H9 (cell line): ENCODE measurements at regions not wholly inside any gene's neighbourhood (a gene's known extent, or its start where the extent isn't known, plus 50 kb on each side); places are given as distances from the start of the nearest gene placed in this dataset.

Experiments
- DNase-seq: peaks from one replicate; pipeline ENCODE4 v3.0.0-alpha.2; 2017
- H2AFZ ChIP-seq: one replicate; pipeline ENCODE4 v1.6.1; 2013; ENCODE audit warnings: mild to moderate bottlenecking, low read length, control low read depth, moderate library complexity
- H2AK5ac ChIP-seq: 2 replicates; pipeline ENCODE4 v1.6.1; 2013; ENCODE audit warnings: low read length, control low read depth, mixed read lengths; ENCODE audit not compliant: insufficient read length
- H2BK120ac ChIP-seq: one replicate; pipeline ENCODE4 v1.6.1; 2013; ENCODE audit warnings: low read depth, mild to moderate bottlenecking, low read length, control low read depth, inconsistent platforms; ENCODE audit not compliant: poor library complexity, severe bottlenecking
- H2BK12ac ChIP-seq: 2 replicates; pipeline ENCODE4 v1.6.1; 2013; ENCODE audit warnings: low read length, control low read depth, mixed read lengths, low read depth; ENCODE audit not compliant: insufficient read length
- H2BK15ac ChIP-seq: 2 replicates; pipeline ENCODE4 v1.6.1; 2013; ENCODE audit warnings: low read depth, low read length, control low read depth
- H2BK20ac ChIP-seq: one replicate; pipeline ENCODE4 v1.6.1; 2013; ENCODE audit warnings: low read depth, mild to moderate bottlenecking, low read length, control low read depth, inconsistent platforms; ENCODE audit not compliant: poor library complexity, severe bottlenecking
- H2BK5ac ChIP-seq: 2 replicates; pipeline ENCODE4 v1.6.1; 2013; ENCODE audit warnings: low read length, control low read depth, mixed read lengths; ENCODE audit not compliant: insufficient read length
- H3K14ac ChIP-seq: 2 replicates; pipeline ENCODE4 v1.6.1; 2013; ENCODE audit warnings: low read length, control low read depth; ENCODE audit not compliant: insufficient read depth
- H3K18ac ChIP-seq: 2 replicates; pipeline ENCODE4 v1.6.1; 2013; ENCODE audit warnings: low read depth, mild to moderate bottlenecking, mixed read lengths, low read length, control low read depth; ENCODE audit not compliant: insufficient read length
- H3K23ac ChIP-seq: 2 replicates; pipeline ENCODE4 v1.6.1; 2013; ENCODE audit warnings: low read length, control low read depth, mixed read lengths, low read depth; ENCODE audit not compliant: insufficient read length
- H3K23me2 ChIP-seq: 2 replicates; pipeline ENCODE4 v1.6.1; 2013; ENCODE audit warnings: low read depth, mild to moderate bottlenecking, mixed read lengths, low read length, control low read depth; ENCODE audit not compliant: insufficient read length, poor library complexity, severe bottlenecking
- H3K27ac ChIP-seq: 2 replicates; pipeline ENCODE4 v1.5.1; 2013; ENCODE audit warnings: low read length, control low read depth, mixed read lengths, low read depth; ENCODE audit not compliant: insufficient read length
- H3K27me3 ChIP-seq: 2 replicates; pipeline ENCODE4 v1.6.1; 2013; ENCODE audit warnings: low read length, control low read depth, inconsistent platforms; ENCODE audit not compliant: insufficient read depth
- H3K4ac ChIP-seq: 2 replicates; pipeline ENCODE4 v1.6.1; 2013; ENCODE audit warnings: low read depth, mild to moderate bottlenecking, control low read depth, inconsistent platforms, low read length, moderate library complexity
- H3K4me1 ChIP-seq: 2 replicates; pipeline ENCODE4 v1.6.1; 2013; ENCODE audit warnings: low read length, control low read depth, inconsistent platforms; ENCODE audit not compliant: insufficient read depth
- H3K4me2 ChIP-seq: 2 replicates; pipeline ENCODE4 v1.6.1; 2013; ENCODE audit warnings: low read length, control low read depth, mixed read lengths; ENCODE audit not compliant: insufficient read length, insufficient read depth
- H3K56ac ChIP-seq: 2 replicates; pipeline ENCODE4 v1.6.1; 2013; ENCODE audit warnings: low read depth, mild to moderate bottlenecking, mixed read lengths, low read length, control low read depth; ENCODE audit not compliant: insufficient read length
- H3K79me1 ChIP-seq: 2 replicates; pipeline ENCODE4 v1.6.1; 2013; ENCODE audit warnings: low read depth, mild to moderate bottlenecking, moderate library complexity, low read length, control low read depth, inconsistent platforms; ENCODE audit not compliant: insufficient read depth, poor library complexity, severe bottlenecking
- H3K79me2 ChIP-seq: 2 replicates; pipeline ENCODE4 v1.6.1; 2013; ENCODE audit warnings: low read length, control low read depth, inconsistent platforms; ENCODE audit not compliant: insufficient read depth
- H3K9ac ChIP-seq: 2 replicates; pipeline ENCODE4 v1.6.1; 2013; ENCODE audit warnings: low read length, control low read depth, mixed read lengths; ENCODE audit not compliant: insufficient read length; ENCODE audit errors: extremely low read depth
- H3K9me3 ChIP-seq: one replicate; pipeline ENCODE4 v1.6.1; 2013; ENCODE audit warnings: low read depth, low read length, inconsistent platforms; ENCODE audit not compliant: control insufficient read depth
- H3T11ph ChIP-seq: one replicate; pipeline ENCODE4 v1.6.1; 2013; ENCODE audit warnings: mild to moderate bottlenecking, low read length, control low read depth, inconsistent platforms
- H4K20me1 ChIP-seq: one replicate; pipeline ENCODE4 v1.6.1; 2013; ENCODE audit not compliant: control insufficient read depth, insufficient read length, insufficient read depth
- H4K5ac ChIP-seq: 2 replicates; pipeline ENCODE4 v1.6.1; 2013; ENCODE audit warnings: low read depth, mild to moderate bottlenecking, mixed read lengths, low read length, control low read depth; ENCODE audit not compliant: insufficient read length
- H4K8ac ChIP-seq: replicated peaks from 2 replicates; pipeline ENCODE4 v1.6.1; 2013; ENCODE audit warnings: low read length, control low read depth, mixed read lengths, low read depth; ENCODE audit not compliant: insufficient read length
- H4K91ac ChIP-seq: 2 replicates; pipeline ENCODE4 v1.6.1; 2013; ENCODE audit warnings: low read depth, mild to moderate bottlenecking, moderate library complexity, mixed read lengths, low read length, control low read depth; ENCODE audit not compliant: insufficient read length
- H3K27ac Mint-ChIP-seq, 3 experiments: 2 replicates in 2 of 3; 3 replicates in 1 of 3; pipeline ENCODE4 v1.8.0; 2020 to 2021; ENCODE audit warnings: mixed read lengths in 3 of 3, mild to moderate bottlenecking in 1 of 3, moderate library complexity in 1 of 3
- H3K27me3 Mint-ChIP-seq: 2 replicates; pipeline ENCODE4 v1.8.0; 2021; ENCODE audit warnings: low read depth, mild to moderate bottlenecking, moderate library complexity, mixed read lengths
- H3K36me3 Mint-ChIP-seq, 3 experiments: 2 replicates in 2 of 3; 3 replicates in 1 of 3; pipeline ENCODE4 v1.8.0; 2020 to 2021; ENCODE audit warnings: low read depth in 3 of 3, mixed read lengths in 3 of 3; ENCODE audit not compliant: insufficient read depth in 1 of 3
- H3K4me1 Mint-ChIP-seq, 2 experiments: 2 replicates each; pipeline ENCODE4 v1.8.0; 2020; ENCODE audit warnings: mixed read lengths in 2 of 2
- H3K4me3 Mint-ChIP-seq, 2 experiments: 2 replicates in 1 of 2; 3 replicates in 1 of 2; pipeline ENCODE4 v1.8.0; 2020 to 2021; ENCODE audit warnings: mild to moderate bottlenecking in 2 of 2, mixed read lengths in 2 of 2, moderate library complexity in 1 of 2
- H3K9me3 Mint-ChIP-seq, 2 experiments: 2 replicates in 1 of 2; 3 replicates in 1 of 2; pipeline ENCODE4 v1.8.0; 2020; ENCODE audit warnings: mild to moderate bottlenecking in 2 of 2, mixed read lengths in 2 of 2, moderate library complexity in 1 of 2
- WGBS: extraction: QIAGEN DNeasy Blood & Tissue Kit; methylation state at CpG from one replicate; pipeline ENCODE4 v1.1.7; 2013; ENCODE audit warnings: missing lambda C conversion rate, low lambda C conversion rate, mixed read lengths; ENCODE audit not compliant: insufficient read length; ENCODE audit errors: extremely low coverage; 5-methylcytosine and 5-hydroxymethylcytosine counted together
- TF ChIP-seq, protein P1 (sequence below): fragments of 200-600 bp; sonication (generic); conservative IDR thresholded peaks from 3 replicates; pipeline ENCODE4 v1.8.0; 2021; ENCODE audit warnings: antibody characterized with exemption, mild to moderate bottlenecking

GRCh38 chr15:94780166-94780565, 548.8 kb downstream of the MCTP2 start:
- TF ChIP-seq, protein P1, sequence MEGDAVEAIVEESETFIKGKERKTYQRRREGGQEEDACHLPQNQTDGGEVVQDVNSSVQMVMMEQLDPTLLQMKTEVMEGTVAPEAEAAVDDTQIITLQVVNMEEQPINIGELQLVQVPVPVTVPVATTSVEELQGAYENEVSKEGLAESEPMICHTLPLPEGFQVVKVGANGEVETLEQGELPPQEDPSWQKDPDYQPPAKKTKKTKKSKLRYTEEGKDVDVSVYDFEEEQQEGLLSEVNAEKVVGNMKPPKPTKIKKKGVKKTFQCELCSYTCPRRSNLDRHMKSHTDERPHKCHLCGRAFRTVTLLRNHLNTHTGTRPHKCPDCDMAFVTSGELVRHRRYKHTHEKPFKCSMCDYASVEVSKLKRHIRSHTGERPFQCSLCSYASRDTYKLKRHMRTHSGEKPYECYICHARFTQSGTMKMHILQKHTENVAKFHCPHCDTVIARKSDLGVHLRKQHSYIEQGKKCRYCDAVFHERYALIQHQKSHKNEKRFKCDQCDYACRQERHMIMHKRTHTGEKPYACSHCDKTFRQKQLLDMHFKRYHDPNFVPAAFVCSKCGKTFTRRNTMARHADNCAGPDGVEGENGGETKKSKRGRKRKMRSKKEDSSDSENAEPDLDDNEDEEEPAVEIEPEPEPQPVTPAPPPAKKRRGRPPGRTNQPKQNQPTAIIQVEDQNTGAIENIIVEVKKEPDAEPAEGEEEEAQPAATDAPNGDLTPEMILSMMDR, result no peak
- no peak overlapping the region for H3K4me2 ChIP-seq
- no peaks in the 10 kb centered on the region for H3K4me1 ChIP-seq
- no peaks in the 10 kb centered on the region for H4K20me1 ChIP-seq
- H3K23me2 ChIP-seq, result no peaks in the 10 kb centered on the region
- H3K14ac ChIP-seq, result no peak overlapping the region
- Mint-ChIP-seq H3K4me1 (peaks cover 4 to 5% of the 10 kb centered on the region in 2 experiments; a peak in 3 of 4 replicates), H3K27me3 (no peaks in the 10 kb centered on the region), H3K27ac (no peak overlapping the region), H3K36me3 (0 out of 7 replicates have a peak, but pooled peaks cover 0 to 4% (median 0%) of the 10 kb centered on the region in 3 experiments), H3K4me3 (no peak overlapping the region), H3K9me3 (no peaks in the 10 kb centered on the region)
- no peak overlapping the region for H2AK5ac ChIP-seq
- H3K9me3 ChIP-seq, result no peaks in the 10 kb centered on the region
- H3K27ac ChIP-seq, result no peak overlapping the region
- H3K27me3 ChIP-seq, result no peaks in the 10 kb centered on the region
- H3K9ac ChIP-seq, result no peak overlapping the region
- H3K56ac ChIP-seq, result no peak overlapping the region
- no peak overlapping the region for H2BK12ac ChIP-seq
- no peak overlapping the region for H2BK20ac ChIP-seq
- H3K4ac ChIP-seq, result no peak overlapping the region
- H2BK5ac ChIP-seq, result no peak overlapping the region
- H4K5ac ChIP-seq, result no peak overlapping the region
- no peak overlapping the region for H4K8ac ChIP-seq
- H2BK120ac ChIP-seq, result no peak overlapping the region
- no peaks in the 10 kb centered on the region for H3K79me1 ChIP-seq
- no CpG with 5 or more reads among the region's 4 CpGs for WGBS
- H2BK15ac ChIP-seq, result no peak overlapping the region
- no peak overlapping the region for H2AFZ ChIP-seq
- H3K79me2 ChIP-seq, result no peaks in the 10 kb centered on the region
- no peak overlapping the region for H4K91ac ChIP-seq
- H3T11ph ChIP-seq, result no peak overlapping the region
- no peak for DNase-seq
- H3K18ac ChIP-seq, result no peak overlapping the region
- no peak overlapping the region for H3K23ac ChIP-seq
